Activated CD4-positive, alpha-beta T cell treated with anti-CD3 and anti-CD28 coated beads, Interleukin-2, amount 10 ng/mL, durations not matched to agents 7 days and 5 days (primary cell): ENCODE measurements at regions not wholly inside any gene's neighbourhood (a gene's known extent, or its start where the extent isn't known, plus 50 kb on each side); places are given as distances from the start of the nearest gene placed in this dataset.

Experiments
- CTCF ChIA-PET: fragments of 350-600 bp; sonication (Branson Sonifier 250); formaldehyde crosslinking; loops from one replicate; lab custom pipeline; 2021; ENCODE audit warnings: antibody characterized with exemption; lab: Charles Lee
- POLR2A ChIA-PET: fragments of 350-600 bp; sonication (Branson Sonifier 250); formaldehyde crosslinking; loops from one replicate; lab custom pipeline; 2021; ENCODE audit warnings: antibody characterized with exemption; lab: Charles Lee
- DNase-seq: peaks from one replicate; pipeline ENCODE4 v3.0.0-alpha.2; 2020
- H3K27ac Mint-ChIP-seq: one replicate; pipeline ENCODE4 v1.8.0; 2021; ENCODE audit warnings: mild to moderate bottlenecking, moderate library complexity, mixed read lengths
- H3K27me3 Mint-ChIP-seq: one replicate; pipeline ENCODE4 v1.8.0; 2021; ENCODE audit warnings: mixed read lengths
- H3K36me3 Mint-ChIP-seq: one replicate; pipeline ENCODE4 v1.8.0; 2021; ENCODE audit warnings: low read depth, mixed read lengths
- H3K4me1 Mint-ChIP-seq: one replicate; pipeline ENCODE4 v1.8.0; 2021; ENCODE audit warnings: mixed read lengths
- H3K4me3 Mint-ChIP-seq: one replicate; pipeline ENCODE4 v1.8.0; 2021; ENCODE audit warnings: mild to moderate bottlenecking, moderate library complexity, mixed read lengths
- H3K9me3 Mint-ChIP-seq: one replicate; pipeline ENCODE4 v1.8.0; 2021; ENCODE audit warnings: mixed read lengths

GRCh38 chr2:216918088-216918680 is 58.3 kb upstream of the TNP1 start:
- no peak overlapping the region for H3K27ac Mint-ChIP-seq
- no peaks in the 10 kb centered on the region for H3K27me3 Mint-ChIP-seq
- DNase-seq = no peak
- ChIA-PET POLR2A (no interaction called here), CTCF (no interaction called here)
- no peaks in the 10 kb centered on the region for H3K9me3 Mint-ChIP-seq
- H3K36me3 Mint-ChIP-seq = no peaks in the 10 kb centered on the region
- H3K4me3 Mint-ChIP-seq = no peak overlapping the region
- no peaks in the 10 kb centered on the region for H3K4me1 Mint-ChIP-seq

- CTCF ChIA-PET = no interaction called here
- no peaks in the 10 kb centered on the region for H3K9me3 Mint-ChIP-seq
- H3K27ac Mint-ChIP-seq = no peak overlapping the region
- H3K4me3 Mint-ChIP-seq = no peak overlapping the region
- no peaks in the 10 kb centered on the region for H3K4me1 Mint-ChIP-seq
- no peak for DNase-seq
- POLR2A ChIA-PET = no interaction called here
- H3K36me3 Mint-ChIP-seq = no peaks in the 10 kb centered on the region
- H3K27me3 Mint-ChIP-seq = no peaks in the 10 kb centered on the region
Measured at GRCh38 chr2:216916956-216917650, 57.2 kb upstream of the TNP1 start.

GRCh38 chr2:216915557-216916150 is 55.8 kb upstream of the TNP1 start:
- Mint-ChIP-seq H3K4me1 (no peaks in the 10 kb centered on the region), H3K27me3 (no peaks in the 10 kb centered on the region), H3K36me3 (no peaks in the 10 kb centered on the region), H3K4me3 (no peak overlapping the region), H3K9me3 (no peaks in the 10 kb centered on the region), H3K27ac (no peak overlapping the region)
- ChIA-PET CTCF (no interaction called here), POLR2A (no interaction called here)
- no peak for DNase-seq

DNA sequence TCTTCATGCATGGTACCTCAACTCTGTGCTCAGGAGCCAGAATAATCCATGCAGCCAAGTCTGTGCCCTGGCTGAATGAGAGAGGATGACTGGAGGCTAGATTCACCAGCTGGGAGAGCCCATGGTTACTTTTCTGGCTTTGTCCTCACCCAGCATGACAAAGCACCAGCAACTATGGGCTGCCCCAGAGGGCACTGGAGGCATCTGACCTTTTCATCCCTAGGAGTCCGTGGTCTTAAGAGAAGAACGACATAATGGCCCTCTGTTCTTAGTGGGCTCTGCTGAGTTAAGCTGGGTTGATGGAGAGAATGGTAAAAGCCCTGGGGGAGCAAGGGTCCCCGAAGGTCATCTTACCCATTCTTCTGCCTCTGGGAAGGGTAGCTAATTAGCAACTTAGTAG is 54.6 kb upstream of the TNP1 start:
- ChIA-PET POLR2A (no interaction called here), CTCF (no interaction called here)
- Mint-ChIP-seq H3K9me3 (no peaks in the 10 kb centered on the region), H3K27ac (no peak overlapping the region), H3K4me3 (no peak overlapping the region), H3K27me3 (no peaks in the 10 kb centered on the region), H3K36me3 (no peaks in the 10 kb centered on the region), H3K4me1 (no peaks in the 10 kb centered on the region)
- no peak for DNase-seq

GRCh38 chr2:216911886-216912285 is 52.0 kb upstream of the TNP1 start:
- ChIA-PET POLR2A (no interaction called here), CTCF (no interaction called here)
- H3K4me3 Mint-ChIP-seq = no peak overlapping the region
- no peaks in the 10 kb centered on the region for H3K4me1 Mint-ChIP-seq
- no peaks in the 10 kb centered on the region for H3K36me3 Mint-ChIP-seq
- no peak overlapping the region for H3K27ac Mint-ChIP-seq
- DNase-seq = no peak
- no peaks in the 10 kb centered on the region for H3K27me3 Mint-ChIP-seq
- H3K9me3 Mint-ChIP-seq = no peaks in the 10 kb centered on the region

GRCh38 chr2:216911008-216911407 is 51.1 kb upstream of the TNP1 start:
- ChIA-PET CTCF (no interaction called here), POLR2A (no interaction called here)
- Mint-ChIP-seq H3K4me1 (no peaks in the 10 kb centered on the region), H3K36me3 (no peaks in the 10 kb centered on the region), H3K9me3 (no peaks in the 10 kb centered on the region), H3K27ac (no peak overlapping the region), H3K4me3 (no peak overlapping the region), H3K27me3 (peaks cover 2% of the 10 kb centered on the region)
- DNase-seq = no peak

GRCh38 chr2:216909541-216910210 is 49.8 kb upstream of the TNP1 start:
- H3K4me1 Mint-ChIP-seq = peaks cover 8% of the 10 kb centered on the region
- peaks cover 5% of the 10 kb centered on the region for H3K27me3 Mint-ChIP-seq
- ChIA-PET CTCF (no interaction called here), POLR2A (no interaction called here)
- H3K36me3 Mint-ChIP-seq = no peaks in the 10 kb centered on the region
- no peak overlapping the region for H3K27ac Mint-ChIP-seq
- DNase-seq = no peak
- no peaks in the 10 kb centered on the region for H3K9me3 Mint-ChIP-seq
- H3K4me3 Mint-ChIP-seq = no peak overlapping the region
